GM23338 (cell line): ENCODE measurements at regions not wholly inside any gene's neighbourhood (a gene's known extent, or its start where the extent isn't known, plus 50 kb on each side); places are given as distances from the start of the nearest gene placed in this dataset.
A peak's percentile ranks its signal among the peaks of the same experiment; 100 is the strongest.

Source experiments
- ATAC-seq: fragments of 200-7000 bp; cut with Tn5 transposase; 3 replicates; pipeline ENCODE4 v1.9.1; 2020
- DNase-seq: peaks from one replicate; pipeline ENCODE4 v3.0.0-alpha.2; 2015; ENCODE audit warnings: low spot score
- H2AFZ ChIP-seq: fragments of 200-600 bp; sonication (generic); 2 replicates; pipeline ENCODE4 v1.8.0; 2016; ENCODE audit warnings: antibody characterized with exemption, mild to moderate bottlenecking, moderate library complexity
- H3F3A ChIP-seq: fragments of 200-600 bp; sonication (generic); replicated peaks from 2 replicates; pipeline ENCODE4 v1.8.0; 2017; ENCODE audit warnings: antibody characterized with exemption, mixed run types, low read depth
- H3K27ac ChIP-seq: fragments of 200-600 bp; sonication (generic); 2 replicates; pipeline ENCODE4 v1.6.1; 2016; ENCODE audit warnings: low read depth
- H3K27me3 ChIP-seq: fragments of 200-600 bp; sonication (generic); 2 replicates; pipeline ENCODE4 v1.8.0; 2016; ENCODE audit warnings: mild to moderate bottlenecking, mixed run types, moderate library complexity; ENCODE audit not compliant: insufficient read depth
- H3K36me3 ChIP-seq: fragments of 200-600 bp; sonication (generic); 2 replicates; pipeline ENCODE4 v1.8.0; 2016; ENCODE audit warnings: mild to moderate bottlenecking; ENCODE audit not compliant: insufficient read depth
- H3K4me1 ChIP-seq: fragments of 200-600 bp; sonication (generic); 2 replicates; pipeline ENCODE4 v1.8.0; 2016; ENCODE audit warnings: mild to moderate bottlenecking, moderate library complexity; ENCODE audit not compliant: insufficient read depth
- H3K4me2 ChIP-seq: fragments of 200-600 bp; sonication (generic); 2 replicates; pipeline ENCODE4 v1.7.1; 2017; ENCODE audit warnings: mixed run types
- H3K4me3 ChIP-seq: fragments of 200-600 bp; sonication (generic); 2 replicates; pipeline ENCODE4 v1.6.1; 2016; ENCODE audit warnings: mixed run types
- H3K79me2 ChIP-seq: fragments of 200-600 bp; sonication (generic); replicated peaks from 2 replicates; pipeline ENCODE4 v1.8.0; 2017; ENCODE audit warnings: mild to moderate bottlenecking; ENCODE audit not compliant: insufficient read depth
- H3K9me2 ChIP-seq: fragments of 200-600 bp; sonication (generic); 2 replicates; pipeline ENCODE4 v1.8.0; 2017; ENCODE audit not compliant: insufficient read depth
- H4K20me1 ChIP-seq: fragments of 200-600 bp; sonication (generic); replicated peaks from 2 replicates; pipeline ENCODE4 v1.8.0; 2017; ENCODE audit warnings: mild to moderate bottlenecking; ENCODE audit not compliant: insufficient read depth
- H3K27ac Mint-ChIP-seq: 2 replicates; pipeline ENCODE4 v1.8.0; 2020; ENCODE audit warnings: inconsistent platforms, mild to moderate bottlenecking, moderate library complexity, mixed read lengths
- H3K27me3 Mint-ChIP-seq: 3 replicates; pipeline ENCODE4 v1.8.0; 2022; ENCODE audit warnings: low read depth, mild to moderate bottlenecking, moderate library complexity, mixed read lengths, inconsistent platforms; ENCODE audit not compliant: insufficient read depth, poor library complexity
- H3K36me3 Mint-ChIP-seq: 3 replicates; pipeline ENCODE4 v1.8.0; 2021; ENCODE audit warnings: low read depth, mild to moderate bottlenecking, inconsistent platforms, moderate library complexity, mixed read lengths
- H3K4me1 Mint-ChIP-seq: 3 replicates; pipeline ENCODE4 v1.8.0; 2020; ENCODE audit warnings: mild to moderate bottlenecking, inconsistent platforms, mixed read lengths
- H3K4me3 Mint-ChIP-seq: 3 replicates; pipeline ENCODE4 v1.8.0; 2021; ENCODE audit warnings: moderate library complexity, mild to moderate bottlenecking, inconsistent platforms, mixed read lengths
- H3K9me3 Mint-ChIP-seq: 3 replicates; pipeline ENCODE4 v1.8.0; 2020; ENCODE audit warnings: moderate library complexity, mild to moderate bottlenecking, inconsistent platforms, mixed read lengths
- CREB1 ChIP-seq: fragments of 250-450 bp; sonication (Bioruptor Pico); IDR thresholded peaks from 2 replicates; pipeline ENCODE4 v1.5.0; 2020; ENCODE audit warnings: low read depth, mild to moderate bottlenecking, moderate library complexity
- CTCF ChIP-seq, 2 experiments: fragments of 200-600 bp in 1 of 2; sonication (generic) in 1 of 2; conservative IDR thresholded peaks; 2 replicates each; pipeline versions ENCODE4 v1.5.1 to v1.6.1; 2016 to 2017; ENCODE audit warnings: antibody characterized with exemption in 2 of 2, low read depth in 2 of 2, mild to moderate bottlenecking in 2 of 2, moderate library complexity in 1 of 2
- EZH2 ChIP-seq: fragments of 200-600 bp; sonication (generic); IDR thresholded peaks from one replicate; pipeline ENCODE4 v1.8.0; 2017; ENCODE audit warnings: antibody characterized with exemption, mild to moderate bottlenecking, low read depth; ENCODE audit not compliant: unreplicated experiment
- POLR2AphosphoS5 ChIP-seq: IDR thresholded peaks from 2 replicates; pipeline ENCODE4 v1.6.1; 2016; ENCODE audit warnings: antibody characterized with exemption, low read depth
- REST ChIP-seq: IDR thresholded peaks from one replicate; pipeline ENCODE4 v1.6.1; 2018; ENCODE audit warnings: antibody characterized with exemption; ENCODE audit not compliant: unreplicated experiment
- STAT1 ChIP-seq: IDR thresholded peaks from one replicate; pipeline ENCODE4 v1.6.1; 2016; ENCODE audit warnings: antibody characterized with exemption; ENCODE audit not compliant: unreplicated experiment
- ZNF114 ChIP-seq: fragments of 250-450 bp; sonication (Bioruptor Pico); IDR thresholded peaks from 2 replicates; pipeline ENCODE4 v1.5.0; 2020; ENCODE audit warnings: mild to moderate bottlenecking, moderate library complexity
- ZNF462 ChIP-seq: fragments of 250-450 bp; sonication (Bioruptor Pico); IDR thresholded peaks from 2 replicates; pipeline ENCODE4 v1.5.0; 2020; ENCODE audit warnings: mild to moderate bottlenecking, moderate library complexity

GRCh38 chr13:111937777-111938311 is 129.1 kb upstream of the SOX1 start (continued):
- TF ChIP-seq POLR2AphosphoS5 = no peak
- TF ChIP-seq CTCF (conservative IDR thresholded peaks at IDR 0.05; ENCODE audit: low read depth in 2 of 2) = no peak
- TF ChIP-seq CREB1 (CRISPR knock-in tag) = no peak
- no peak for TF ChIP-seq STAT1

- Histone ChIP-seq H3K4me1 (peaks cover 3% of the 10 kb centered on the region; the same call in 1 of the 2 replicates), H3K4me2 (no peak overlapping the region), H3K36me3 (no peaks in the 10 kb centered on the region), H4K20me1 (no peaks in the 10 kb centered on the region), H3K9me2 (no peaks in the 10 kb centered on the region), H3K79me2 (no peaks in the 10 kb centered on the region), H3F3A (no peaks in the 10 kb centered on the region), H3K27ac (no peak overlapping the region), H3K27me3 (no peaks in the 10 kb centered on the region), H3K4me3 (no peak overlapping the region), H2AFZ (no peak overlapping the region)
- Mint-ChIP-seq H3K4me1 (peaks cover 22% of the 10 kb centered on the region), H3K9me3 (no peaks in the 10 kb centered on the region; the same call in 2 of the 3 replicates), H3K27ac (no peak overlapping the region), H3K36me3 (no peaks in the 10 kb centered on the region), H3K4me3 (no peak overlapping the region), H3K27me3 (peaks cover 4% of the 10 kb centered on the region)
- DNase-seq (no peak), ATAC-seq (peak; percentile 76)
- no peak for TF ChIP-seq CREB1 (CRISPR knock-in tag)
- no peak for TF ChIP-seq EZH2
- TF ChIP-seq ZNF114 (CRISPR knock-in tag) = no peak
- TF ChIP-seq ZNF462 (CRISPR knock-in tag) = no peak
- no peak for TF ChIP-seq REST
Observed at GRCh38 chr13:111938741-111939665, 127.9 kb upstream of the SOX1 start.
